GM20431 (cell line): ENCODE measurements at regions not wholly inside any gene's neighbourhood (a gene's known extent, or its start where the extent isn't known, plus 50 kb on each side); places are given as distances from the start of the nearest gene placed in this dataset.

Experiments
- in situ Hi-C: fragments of 300-500 bp; cut with MseI, MboI; formaldehyde crosslinking; loops from one replicate; pipeline ENCODE4 v1.15.0; 2020; ENCODE audit warnings: low sequenced_read_pairs; ENCODE audit not compliant: unreplicated experiment

DNA sequence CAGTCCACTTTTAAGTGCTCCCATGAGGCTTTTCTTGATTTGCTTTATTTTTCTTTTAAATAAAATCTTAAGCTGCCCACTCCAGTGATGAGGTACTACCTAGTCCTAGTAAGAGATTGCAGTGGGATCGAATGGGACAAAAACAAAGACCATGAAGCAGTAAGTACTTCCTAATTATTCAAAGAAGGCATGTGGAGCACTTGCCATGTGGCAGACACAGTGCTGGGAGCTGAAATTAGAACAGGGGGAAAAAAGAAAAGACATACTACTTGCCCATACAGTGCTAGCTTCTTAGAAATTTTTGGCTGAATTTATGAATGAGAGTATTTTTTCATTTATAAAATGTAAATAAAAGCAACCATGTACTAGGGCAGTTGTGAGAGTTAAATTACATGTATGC, 239.9 kb upstream of the TNC start:
- in situ Hi-C loops: no loop called here

GRCh38 chr9:115359017-115359780, 241.2 kb upstream of the TNC start:
- in situ Hi-C loops: no loop called here

- in situ Hi-C loops: no loop called here
Observed at GRCh38 chr9:115360122-115360521, 242.2 kb upstream of the TNC start.

- in situ Hi-C loops: no loop called here
Observed at GRCh38 chr9:115362101-115362500, 244.1 kb upstream of the TNC start.

- in situ Hi-C loops: no loop called here
Observed at GRCh38 chr9:115362640-115363039, 244.7 kb upstream of the TNC start.

GRCh38 chr9:115364991-115365390, 247.0 kb upstream of the TNC start:
- in situ Hi-C loops: no loop called here

DNA sequence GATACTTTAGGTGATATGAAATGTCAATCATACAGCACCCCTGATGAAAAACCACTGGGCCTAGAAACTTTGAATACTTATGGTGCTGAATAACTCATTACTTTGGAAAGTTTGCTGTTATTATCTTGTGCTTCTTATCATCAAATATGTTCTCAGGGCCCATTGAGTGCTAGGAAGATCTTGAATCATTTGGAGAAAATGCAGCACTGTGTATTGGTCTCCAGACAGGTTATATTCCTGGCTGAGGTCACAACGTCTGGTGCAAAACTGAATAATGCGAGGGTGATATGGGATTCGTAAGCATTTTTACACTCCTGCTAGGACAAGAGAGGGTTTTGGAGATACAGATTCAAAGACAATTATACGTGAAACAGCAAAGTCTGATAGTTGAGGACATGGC, 249.4 kb upstream of the TNC start:
- in situ Hi-C loops: no loop called here

DNA sequence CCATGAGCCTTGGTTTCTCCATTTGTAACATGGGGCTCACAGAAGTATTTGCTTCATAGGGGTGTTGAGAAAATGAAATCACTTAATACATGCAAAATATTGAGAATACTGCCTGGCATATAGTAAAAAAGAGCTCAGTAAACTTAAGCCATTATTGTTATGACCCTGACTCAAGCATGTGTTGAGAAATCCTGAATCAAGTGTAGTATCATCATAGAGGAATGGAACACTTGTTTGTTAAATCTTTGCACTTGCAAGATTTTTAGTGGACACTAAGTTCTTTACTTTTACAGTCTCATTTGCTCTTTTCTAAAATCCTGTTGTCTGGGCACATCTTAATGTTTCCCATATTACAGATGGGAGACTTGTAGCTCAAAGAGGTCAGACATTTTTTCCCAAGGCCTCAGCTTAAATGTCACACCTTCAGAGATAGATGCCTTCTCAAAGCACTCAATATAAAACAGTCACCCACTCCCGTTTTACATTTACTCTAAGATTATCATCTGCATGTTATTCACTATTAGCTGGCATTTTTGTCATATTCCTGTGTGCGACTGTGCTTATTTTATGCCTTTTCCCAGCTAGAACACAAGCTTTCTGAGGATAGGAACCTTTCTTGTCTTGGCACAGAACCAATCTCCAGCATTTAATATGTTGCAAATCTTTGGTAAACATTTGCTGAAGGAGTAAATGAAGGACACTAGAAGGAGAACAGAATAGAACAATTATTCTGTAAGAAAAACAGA, 250.0 kb upstream of the TNC start:
- in situ Hi-C loops: no loop called here

- in situ Hi-C loops: no loop called here
Observed at GRCh38 chr9:115369322-115369957, 251.5 kb upstream of the TNC start.

DNA sequence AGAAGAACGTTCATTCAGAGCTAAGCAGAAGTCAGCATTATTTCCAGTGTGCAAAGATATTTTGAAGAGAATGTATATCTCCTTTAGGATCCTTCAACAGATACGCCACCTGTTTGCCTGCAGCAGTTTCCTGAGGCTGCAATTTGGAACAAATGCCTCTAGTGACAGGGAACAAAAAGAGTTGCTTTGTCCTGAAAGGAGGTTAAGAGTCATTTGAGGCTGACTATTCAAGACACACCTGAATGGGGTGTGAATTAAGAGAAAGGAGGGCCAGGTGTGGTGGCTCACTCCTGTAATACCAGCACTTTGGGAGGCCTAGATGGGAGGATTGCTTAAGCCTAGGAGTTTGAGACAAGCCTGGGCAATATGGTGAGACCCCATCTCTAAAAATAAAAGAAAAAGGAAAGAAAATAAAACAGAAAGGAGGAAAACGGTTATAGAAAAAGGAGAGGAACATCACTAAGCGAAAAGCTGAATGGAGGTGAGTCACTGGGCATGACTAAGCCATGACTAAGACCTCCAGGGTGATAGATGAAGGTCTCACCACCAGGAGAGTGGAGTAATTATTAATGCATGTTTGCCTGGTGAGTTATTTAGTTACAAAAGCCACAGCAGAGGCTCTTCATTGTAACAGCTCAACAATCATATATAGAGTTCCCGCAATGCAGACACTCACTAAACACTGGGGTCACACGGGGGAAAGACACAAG, 255.2 kb upstream of the TNC start:
- in situ Hi-C loops: no loop called here

GRCh38 chr9:115373710-115374045, 255.7 kb upstream of the TNC start:
- in situ Hi-C loops: no loop called here

- in situ Hi-C loops: no loop called here
Observed at GRCh38 chr9:115374724-115375268, 256.8 kb upstream of the TNC start.

- in situ Hi-C loops: no loop called here
Observed at GRCh38 chr9:115378241-115378640, 260.3 kb upstream of the TNC start.

DNA sequence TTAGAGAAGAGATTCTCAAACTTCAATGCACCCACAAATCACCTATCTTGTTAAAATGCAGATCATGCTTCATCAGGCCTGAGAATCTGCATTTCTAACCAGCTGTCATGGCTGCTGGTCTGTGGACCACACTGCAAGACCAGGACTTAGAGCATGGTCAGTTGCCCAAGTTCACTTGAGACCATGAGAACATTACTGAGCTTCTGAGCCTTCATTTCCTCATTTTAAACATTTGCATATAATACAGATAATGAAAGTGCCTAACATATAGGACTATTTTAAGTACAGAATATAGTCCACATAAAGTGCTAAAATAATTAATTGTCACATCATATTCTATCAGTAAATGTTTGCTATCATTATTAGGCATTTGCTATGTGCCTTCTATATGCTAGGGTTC, 260.8 kb upstream of the TNC start:
- in situ Hi-C loops: no loop called here

DNA sequence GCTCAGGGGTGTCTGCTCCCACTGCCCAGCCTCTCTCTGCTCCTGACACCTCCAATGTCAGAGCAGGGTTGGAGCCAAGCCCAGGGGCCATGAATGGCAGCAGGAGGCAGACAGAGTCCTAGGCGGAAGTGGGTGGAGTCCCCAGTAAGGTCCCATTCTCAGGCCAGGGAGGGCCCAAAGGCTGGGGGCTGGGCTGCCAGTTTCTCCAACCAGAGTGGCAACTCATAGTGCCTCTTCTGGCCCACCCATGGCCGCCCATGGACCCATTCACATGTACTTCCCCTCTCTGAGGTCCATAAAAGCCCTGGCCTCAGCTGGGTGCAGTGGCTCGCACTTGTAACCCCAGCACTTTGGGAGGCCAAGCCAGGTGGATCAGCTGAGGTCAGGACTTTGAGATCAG, 261.8 kb upstream of the TNC start:
- in situ Hi-C loops: no loop called here

- in situ Hi-C loops: no loop called here
Observed at GRCh38 chr9:115382865-115383264, 264.9 kb upstream of the TNC start.

- in situ Hi-C loops: no loop called here
Observed at GRCh38 chr9:115385383-115386122, 267.6 kb upstream of the TNC start.

- in situ Hi-C loops: no loop called here
Observed at GRCh38 chr9:115386963-115387770, 269.2 kb upstream of the TNC start.
